Pancreas (tissue), 10 donors: ENCODE measurements at regions not wholly inside any gene's neighbourhood (a gene's known extent, or its start where the extent isn't known, plus 50 kb on each side); places are given as distances from the start of the nearest gene placed in this dataset.

Source experiments
- ATAC-seq, 4 donors: fragments of 200-7000 bp; cut with Tn5 transposase; one replicate each; pipeline versions ENCODE4 v1.8.0 to v1.9.1; 2020; ENCODE audit warnings: mild to moderate bottlenecking in 4 of 4, moderate library complexity in 4 of 4
- DNase-seq, 6 donors: peaks; one replicate each; pipeline ENCODE4 v3.0.0-alpha.2; 2020
- FAIRE-seq: peaks from 2 replicates; lab custom pipeline; 2012; peaks lifted over from hg19 to GRCh38; lab: Jason Lieb, UNC
- H3K27ac ChIP-seq, 4 donors: fragments of 200-600 bp; sonication (generic); 1 replicate in 3 of 4; 2 replicates in 1 of 4; pipeline versions ENCODE4 v1.5.0 to v1.8.0; 2020
- H3K27me3 ChIP-seq, 4 donors: fragments of 200-600 bp; one replicate each; pipeline ENCODE4 v1.8.0; 2021
- H3K36me3 ChIP-seq, 3 donors: fragments of 200-600 bp; sonication (generic) in 1 of 3; one replicate each; pipeline versions ENCODE4 v1.5.0 to v1.8.0; 2020 to 2021
- H3K4me1 ChIP-seq, 3 donors: fragments of 200-600 bp; one replicate each; pipeline ENCODE4 v1.8.0; 2021
- H3K4me3 ChIP-seq, 4 donors: fragments of 200-600 bp; sonication (generic) in 2 of 4; one replicate each; pipeline versions ENCODE4 v1.5.0 to v1.8.0; 2020 to 2021
- H3K9me3 ChIP-seq, 4 donors: fragments of 200-600 bp; one replicate each; pipeline ENCODE4 v1.8.0; 2021
- WGBS, 2 donors: extraction: QIAGEN DNeasy Blood & Tissue Kit; methylation state at CpG; one replicate each; pipeline ENCODE4 v1.1.7; 2013; 5-methylcytosine and 5-hydroxymethylcytosine counted together
- intact Hi-C, 3 donors: fragments of 100-400 bp; cut with DNase I; formaldehyde crosslinking; loops; one replicate each; pipeline versions ENCODE4 v1.11.1 to v1.14.2; 2022
- TF ChIP-seq, protein P1 (sequence below), 4 donors: fragments of 200-600 bp; sonication (generic) in 3 of 4; IDR thresholded peaks; one replicate each; pipeline versions ENCODE4 v1.5.0 to v1.8.0; 2021; ENCODE audit warnings: antibody characterized with exemption in 4 of 4
- donor health status: healthy with polysubstance abuse.
- donor health status: DM: no; HTN: no; CAD: no; lungs with moderate emphysema.
- donor health status: DM: no; HTN: no; CAD: no.
- donor health status: control.
- donor health status: control.
- donor health status: Bipolar disorder and iron deficiency.
- donor health status: DM: yes; HTN: yes; CAD: no.
- donor health status: DM: no; HTN: no; CAD: no.
- donor health status: DM: no; HTN: no; CAD: no.
- donor health status: DM: yes; HTN: yes; CAD: no.

DNA sequence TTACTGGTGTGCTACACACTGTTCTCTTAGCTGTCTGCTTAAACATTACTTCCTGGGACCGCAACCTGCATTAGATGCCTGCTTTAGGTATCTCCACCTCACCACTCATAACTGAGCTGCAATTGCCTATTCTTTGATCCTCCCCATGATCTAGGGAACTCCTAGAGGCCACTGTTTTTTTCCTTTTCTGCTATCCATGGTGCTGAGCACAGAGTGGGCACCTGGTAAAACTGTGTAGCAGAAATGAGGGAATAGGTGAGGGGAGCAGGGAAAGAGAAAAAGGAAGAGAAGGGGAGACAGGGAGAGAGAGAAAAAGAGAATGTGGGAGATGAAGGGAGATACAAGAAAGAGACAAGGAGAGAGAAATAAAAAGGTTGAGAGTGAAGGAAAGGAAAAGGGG is 434.9 kb downstream of the ADRA2A start:
- no peak for FAIRE-seq

DNA sequence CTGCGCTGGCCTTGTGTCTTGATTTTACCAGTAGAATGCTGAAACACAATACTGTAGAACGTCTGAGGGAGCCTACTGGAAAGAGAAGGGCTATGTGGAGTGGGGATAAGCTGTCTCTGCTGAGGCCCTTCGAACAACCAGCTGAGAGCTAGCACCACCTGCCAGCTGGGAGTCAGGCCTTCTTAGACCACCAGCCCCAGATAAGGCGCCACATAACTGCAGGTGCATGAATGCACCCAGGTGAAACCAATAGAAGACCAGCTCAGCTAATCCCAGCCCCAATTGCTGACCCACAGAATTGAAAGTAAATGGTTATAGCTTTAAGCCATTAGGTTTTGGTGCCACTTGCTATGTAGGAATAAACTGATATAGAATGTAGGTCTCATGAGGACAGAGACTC is 438.4 kb downstream of the ADRA2A start:
- ATAC-seq = no peak
- Histone ChIP-seq H3K9me3 (no peaks in the 10 kb centered on the region), H3K27me3 (no peaks in the 10 kb centered on the region), H3K4me1 (no peaks in the 10 kb centered on the region), H3K36me3 (no peaks in the 10 kb centered on the region), H3K27ac (no peak overlapping the region), H3K4me3 (no peak overlapping the region)
- DNase-seq = no peak
- TF ChIP-seq, protein P1, sequence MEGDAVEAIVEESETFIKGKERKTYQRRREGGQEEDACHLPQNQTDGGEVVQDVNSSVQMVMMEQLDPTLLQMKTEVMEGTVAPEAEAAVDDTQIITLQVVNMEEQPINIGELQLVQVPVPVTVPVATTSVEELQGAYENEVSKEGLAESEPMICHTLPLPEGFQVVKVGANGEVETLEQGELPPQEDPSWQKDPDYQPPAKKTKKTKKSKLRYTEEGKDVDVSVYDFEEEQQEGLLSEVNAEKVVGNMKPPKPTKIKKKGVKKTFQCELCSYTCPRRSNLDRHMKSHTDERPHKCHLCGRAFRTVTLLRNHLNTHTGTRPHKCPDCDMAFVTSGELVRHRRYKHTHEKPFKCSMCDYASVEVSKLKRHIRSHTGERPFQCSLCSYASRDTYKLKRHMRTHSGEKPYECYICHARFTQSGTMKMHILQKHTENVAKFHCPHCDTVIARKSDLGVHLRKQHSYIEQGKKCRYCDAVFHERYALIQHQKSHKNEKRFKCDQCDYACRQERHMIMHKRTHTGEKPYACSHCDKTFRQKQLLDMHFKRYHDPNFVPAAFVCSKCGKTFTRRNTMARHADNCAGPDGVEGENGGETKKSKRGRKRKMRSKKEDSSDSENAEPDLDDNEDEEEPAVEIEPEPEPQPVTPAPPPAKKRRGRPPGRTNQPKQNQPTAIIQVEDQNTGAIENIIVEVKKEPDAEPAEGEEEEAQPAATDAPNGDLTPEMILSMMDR (IDR thresholded peaks at IDR 0.05) = no peak
- FAIRE-seq = no peak
- 72 to 75% methylated on average over 4 of the region's 4 CpGs for WGBS, 2 donors
- intact Hi-C loops = no loop called here

More for the DNA sequence above, 434.9 kb downstream of the ADRA2A start:
- WGBS, 2 donors = 87 to 100% methylated on average over 1 of the region's 1 CpG
- H3K4me1 ChIP-seq = no peaks in the 10 kb centered on the region
- no peak overlapping the region for H3K27ac ChIP-seq
- H3K9me3 ChIP-seq = no peaks in the 10 kb centered on the region
- intact Hi-C loops = no loop called here
- no peaks in the 10 kb centered on the region for H3K36me3 ChIP-seq
- no peaks in the 10 kb centered on the region for H3K27me3 ChIP-seq
- TF ChIP-seq, protein P1 (IDR thresholded peaks at IDR 0.05) = no peak
- ATAC-seq (no peak), DNase-seq (no peak)
- no peak overlapping the region for H3K4me3 ChIP-seq

DNA sequence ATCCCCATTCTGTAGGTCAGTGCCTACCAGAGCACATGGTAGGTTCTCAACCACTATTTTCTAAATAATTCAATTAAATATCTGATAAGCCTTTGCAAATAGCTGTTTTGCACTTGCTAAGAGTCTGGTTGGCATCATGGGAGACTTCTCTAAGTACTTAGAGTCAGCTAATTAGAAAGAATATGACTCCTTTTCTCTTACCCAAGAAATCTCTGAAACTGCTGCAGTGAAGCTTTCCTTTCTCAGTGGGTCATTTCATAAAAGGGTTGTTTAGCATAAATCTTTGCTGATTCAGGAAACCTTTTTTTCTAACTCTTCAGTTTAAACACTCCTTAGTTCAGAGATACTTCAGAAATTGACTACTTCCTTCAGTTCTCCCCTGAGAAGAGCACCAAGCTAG is 438.9 kb downstream of the ADRA2A start:
- intact Hi-C loops = no loop called here

DNA sequence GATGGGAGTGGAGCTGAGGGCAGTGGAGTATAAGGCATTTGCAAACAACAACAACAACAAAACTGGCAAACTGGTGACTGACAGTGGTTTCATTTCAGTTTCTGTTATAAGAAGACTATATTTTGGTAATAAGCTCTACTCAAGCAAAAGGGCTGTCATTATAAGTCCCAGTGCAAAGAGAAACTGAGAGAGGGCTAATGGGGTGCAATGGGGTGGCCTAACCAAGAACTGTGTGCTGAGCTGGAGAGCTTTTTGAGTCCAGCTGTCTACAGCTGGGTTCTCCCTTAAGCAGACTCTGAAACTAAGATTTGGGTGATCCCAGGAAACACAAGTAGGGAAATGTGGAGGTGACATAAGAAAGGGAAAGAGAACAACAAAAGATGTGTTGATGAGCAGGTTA is 439.3 kb downstream of the ADRA2A start:
- ATAC-seq (no peak), DNase-seq (no peak), FAIRE-seq (no peak)
- no peak overlapping the region for H3K4me3 ChIP-seq
- TF ChIP-seq, protein P1 (IDR thresholded peaks at IDR 0.05) = no peak
- H3K36me3 ChIP-seq = no peaks in the 10 kb centered on the region
- no peak overlapping the region for H3K27ac ChIP-seq
- intact Hi-C loops = no loop called here
- no peaks in the 10 kb centered on the region for H3K9me3 ChIP-seq
- H3K4me1 ChIP-seq = no peaks in the 10 kb centered on the region
- no peaks in the 10 kb centered on the region for H3K27me3 ChIP-seq

More for the DNA sequence above, 438.9 kb downstream of the ADRA2A start:
- TF ChIP-seq, protein P1 (IDR thresholded peaks at IDR 0.05) = no peak
- Histone ChIP-seq H3K27me3 (no peaks in the 10 kb centered on the region), H3K27ac (no peak overlapping the region), H3K36me3 (no peaks in the 10 kb centered on the region), H3K4me1 (no peaks in the 10 kb centered on the region), H3K4me3 (no peak overlapping the region), H3K9me3 (no peaks in the 10 kb centered on the region)
- ATAC-seq = no peak
- no peak for FAIRE-seq
- no peak for DNase-seq

DNA sequence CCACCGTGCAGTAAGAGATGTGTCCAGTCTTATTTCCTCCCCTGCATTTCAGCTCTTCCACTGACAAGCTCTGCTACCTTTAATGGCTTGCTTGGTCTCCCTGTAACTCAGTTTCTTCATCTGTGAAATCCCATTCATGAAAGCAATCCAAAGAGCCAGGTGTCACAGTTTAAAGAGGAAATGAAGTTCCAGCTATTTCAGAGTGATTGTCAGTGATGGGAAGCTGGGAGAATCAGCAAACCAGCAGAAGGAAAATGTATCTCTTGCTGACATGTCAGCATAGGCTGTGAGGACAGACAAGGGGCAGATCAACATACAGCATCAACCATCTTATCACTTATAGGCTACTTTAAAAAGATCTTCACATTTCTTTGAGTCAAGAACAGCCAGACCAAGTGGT is 445.3 kb downstream of the ADRA2A start:
- intact Hi-C loops = no loop called here
- ATAC-seq = no peak

More for the DNA sequence above, 445.3 kb downstream of the ADRA2A start:
- TF ChIP-seq, protein P1 (IDR thresholded peaks at IDR 0.05) = no peak
- no peak overlapping the region for H3K27ac ChIP-seq
- no peaks in the 10 kb centered on the region for H3K4me1 ChIP-seq
- no peaks in the 10 kb centered on the region for H3K9me3 ChIP-seq
- H3K36me3 ChIP-seq = no peaks in the 10 kb centered on the region
- no peak overlapping the region for H3K4me3 ChIP-seq
- H3K27me3 ChIP-seq = no peaks in the 10 kb centered on the region
- DNase-seq (no peak), FAIRE-seq (no peak)
- WGBS, 2 donors = 32 to 36% methylated on average over 1 of the region's 1 CpG
